ENCODE measurements at regions not wholly inside any gene's neighbourhood (a gene's known extent, or its start where the extent isn't known, plus 50 kb on each side); places are given as distances from the start of the nearest gene placed in this dataset.

DNA sequence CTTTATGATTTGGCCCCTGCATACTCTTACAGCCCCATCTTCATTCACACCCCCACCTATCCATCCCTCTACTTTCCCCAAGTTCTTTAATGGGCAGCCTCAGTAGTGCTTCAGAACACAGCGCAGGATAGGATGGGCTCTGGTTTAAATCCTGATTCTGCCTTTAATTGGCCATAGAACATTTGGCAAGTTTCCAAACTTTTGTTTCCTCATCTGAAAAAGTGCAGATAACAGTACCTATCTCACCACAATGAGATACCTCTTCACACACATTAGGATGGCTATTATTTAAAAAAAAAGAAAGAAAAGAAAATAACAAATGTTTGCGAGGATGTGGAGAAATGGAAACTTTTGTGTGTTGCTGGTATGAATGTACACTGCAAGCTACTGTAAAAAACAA is 142.5 kb upstream of the VANGL1 start:
- TF ChIP-seq, protein P1, sequence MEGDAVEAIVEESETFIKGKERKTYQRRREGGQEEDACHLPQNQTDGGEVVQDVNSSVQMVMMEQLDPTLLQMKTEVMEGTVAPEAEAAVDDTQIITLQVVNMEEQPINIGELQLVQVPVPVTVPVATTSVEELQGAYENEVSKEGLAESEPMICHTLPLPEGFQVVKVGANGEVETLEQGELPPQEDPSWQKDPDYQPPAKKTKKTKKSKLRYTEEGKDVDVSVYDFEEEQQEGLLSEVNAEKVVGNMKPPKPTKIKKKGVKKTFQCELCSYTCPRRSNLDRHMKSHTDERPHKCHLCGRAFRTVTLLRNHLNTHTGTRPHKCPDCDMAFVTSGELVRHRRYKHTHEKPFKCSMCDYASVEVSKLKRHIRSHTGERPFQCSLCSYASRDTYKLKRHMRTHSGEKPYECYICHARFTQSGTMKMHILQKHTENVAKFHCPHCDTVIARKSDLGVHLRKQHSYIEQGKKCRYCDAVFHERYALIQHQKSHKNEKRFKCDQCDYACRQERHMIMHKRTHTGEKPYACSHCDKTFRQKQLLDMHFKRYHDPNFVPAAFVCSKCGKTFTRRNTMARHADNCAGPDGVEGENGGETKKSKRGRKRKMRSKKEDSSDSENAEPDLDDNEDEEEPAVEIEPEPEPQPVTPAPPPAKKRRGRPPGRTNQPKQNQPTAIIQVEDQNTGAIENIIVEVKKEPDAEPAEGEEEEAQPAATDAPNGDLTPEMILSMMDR (IDR thresholded peaks at IDR 0.05): no peak
- no peak for TF ChIP-seq POLR2A (IDR thresholded peaks at IDR 0.05)
- no peak for TF ChIP-seq POLR2AphosphoS5 (IDR thresholded peaks at IDR 0.05)
- TF ChIP-seq EP300 (IDR thresholded peaks at IDR 0.05): no peak
